ENCODE measurements at regions not wholly inside any gene's neighbourhood (a gene's known extent, or its start where the extent isn't known, plus 50 kb on each side); places are given as distances from the start of the nearest gene placed in this dataset.

DNA sequence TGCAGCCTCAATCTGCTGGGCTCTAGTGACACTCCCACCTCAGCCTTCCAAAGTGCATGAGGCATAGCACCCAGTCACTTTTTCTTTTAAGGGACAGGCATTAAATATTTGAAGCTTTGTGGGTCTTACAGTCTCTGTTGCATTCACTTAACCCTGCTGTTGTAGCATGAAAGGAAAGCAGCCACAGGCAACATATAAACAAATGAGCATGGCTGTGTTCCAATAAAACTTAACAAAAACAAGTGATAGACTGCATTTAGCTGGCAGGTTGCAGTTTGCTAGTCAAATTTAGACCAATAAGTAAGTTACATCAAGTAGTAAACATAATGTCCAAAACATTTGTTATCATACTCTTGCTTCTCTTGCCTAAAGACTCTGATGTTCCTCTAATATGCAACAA, 297.3 kb upstream of the MMADHC start:
- DNase-seq: no peak
- intact Hi-C loops (cut with DNase I): no loop called here

DNA sequence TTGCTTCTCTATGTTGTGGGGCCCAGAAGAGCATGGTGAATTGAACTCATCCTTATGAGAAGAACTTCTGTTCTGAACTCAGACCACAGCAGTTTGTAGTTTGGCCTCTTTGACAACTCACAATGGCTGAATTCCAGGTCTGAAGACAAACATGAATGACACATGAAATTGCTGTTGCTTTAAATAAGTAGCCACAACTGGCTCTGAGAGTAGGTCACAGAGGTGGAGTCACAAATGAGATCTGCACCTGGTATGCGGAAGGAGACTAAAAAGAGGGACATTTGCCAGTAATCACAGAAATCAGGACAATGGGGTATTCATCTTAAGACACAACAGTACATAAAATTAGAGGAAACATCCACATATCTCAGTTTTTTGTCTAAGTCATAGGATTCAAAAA, 290.3 kb upstream of the MMADHC start:
- Histone ChIP-seq H3K27me3 (ENCODE audit: low read depth) (no peaks in the 10 kb centered on the region), H3K4me1 (no peaks in the 10 kb centered on the region), H3K4me3 (no peak overlapping the region), H3K9me3 (no peaks in the 10 kb centered on the region), H3K36me3 (no peaks in the 10 kb centered on the region), H3K27ac (no peak overlapping the region)
- DNase-seq (no peak), ATAC-seq (no peak)
- TF ChIP-seq CTCF (IDR thresholded peaks at IDR 0.05): no peak
- intact Hi-C loops (cut with DNase I): no loop called here

More for the DNA sequence above, 297.3 kb upstream of the MMADHC start:
- no peak overlapping the region for H3K27ac ChIP-seq
- no peak for ATAC-seq
- no peaks in the 10 kb centered on the region for H3K9me3 ChIP-seq
- H3K4me1 ChIP-seq: no peaks in the 10 kb centered on the region
- no peak for TF ChIP-seq CTCF (IDR thresholded peaks at IDR 0.05)
- H3K27me3 ChIP-seq (ENCODE audit: low read depth): no peaks in the 10 kb centered on the region
- H3K4me3 ChIP-seq: no peak overlapping the region
- H3K36me3 ChIP-seq: no peaks in the 10 kb centered on the region

DNA sequence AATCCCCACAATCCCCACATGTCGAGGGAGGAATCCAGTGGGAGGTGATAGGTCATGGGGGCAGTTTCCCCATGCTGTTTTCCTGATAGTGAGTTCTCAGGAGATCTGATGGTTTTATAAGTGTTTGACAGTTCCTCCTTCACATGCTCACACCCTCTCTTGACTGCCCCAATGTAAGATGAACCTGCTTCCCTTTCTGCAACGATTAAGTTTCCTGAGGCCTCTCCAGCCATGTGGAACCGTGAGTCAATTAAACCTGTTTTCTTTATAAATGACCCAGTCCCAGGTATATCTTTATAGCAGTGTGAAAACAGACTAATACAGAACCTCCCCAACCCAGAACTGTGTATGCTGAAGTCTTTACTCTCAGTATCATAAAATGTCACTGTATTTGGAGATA, 289.5 kb upstream of the MMADHC start:
- Histone ChIP-seq H3K27ac (no peak overlapping the region), H3K4me3 (no peak overlapping the region), H3K27me3 (ENCODE audit: low read depth) (no peaks in the 10 kb centered on the region), H3K4me1 (no peaks in the 10 kb centered on the region), H3K9me3 (no peaks in the 10 kb centered on the region), H3K36me3 (no peaks in the 10 kb centered on the region)
- DNase-seq (no peak), ATAC-seq (no peak)
- intact Hi-C loops (cut with DNase I): no loop called here
- TF ChIP-seq CTCF (IDR thresholded peaks at IDR 0.05): no peak

DNA sequence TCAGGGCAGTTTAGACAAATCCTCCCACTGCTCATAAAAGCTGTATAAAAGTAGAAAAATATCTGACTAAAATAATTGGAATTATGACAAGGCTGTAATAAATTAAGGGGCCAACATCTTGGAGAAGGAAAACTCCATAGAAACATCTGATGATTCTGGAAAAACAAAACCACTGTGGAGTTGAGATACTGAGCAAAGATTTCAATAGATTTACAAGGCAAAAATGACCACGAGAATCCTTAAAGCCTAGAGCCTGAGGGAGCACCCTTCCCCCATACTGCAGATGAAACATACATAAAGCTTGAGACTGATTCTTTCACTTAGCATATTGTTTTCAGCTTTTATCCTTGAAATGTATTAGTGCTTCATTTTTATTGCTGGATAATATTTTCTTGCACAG, 286.4 kb upstream of the MMADHC start:
- DNase-seq (no peak), ATAC-seq (no peak)
- Histone ChIP-seq H3K27me3 (ENCODE audit: low read depth) (no peaks in the 10 kb centered on the region), H3K4me3 (no peak overlapping the region), H3K36me3 (no peaks in the 10 kb centered on the region), H3K9me3 (no peaks in the 10 kb centered on the region), H3K27ac (no peak overlapping the region), H3K4me1 (no peaks in the 10 kb centered on the region)
- no peak for TF ChIP-seq CTCF (IDR thresholded peaks at IDR 0.05)
- intact Hi-C loops (cut with DNase I): no loop called here

GRCh38 chr2:149872638-149873150, 285.1 kb upstream of the MMADHC start:
- intact Hi-C loops (cut with DNase I): no loop called here
- TF ChIP-seq CTCF (IDR thresholded peaks at IDR 0.05): no peak
- Histone ChIP-seq H3K27ac (no peak overlapping the region), H3K27me3 (ENCODE audit: low read depth) (no peaks in the 10 kb centered on the region), H3K4me1 (no peaks in the 10 kb centered on the region), H3K9me3 (no peaks in the 10 kb centered on the region), H3K36me3 (no peaks in the 10 kb centered on the region), H3K4me3 (no peak overlapping the region)
- DNase-seq (no peak), ATAC-seq (no peak)

DNA sequence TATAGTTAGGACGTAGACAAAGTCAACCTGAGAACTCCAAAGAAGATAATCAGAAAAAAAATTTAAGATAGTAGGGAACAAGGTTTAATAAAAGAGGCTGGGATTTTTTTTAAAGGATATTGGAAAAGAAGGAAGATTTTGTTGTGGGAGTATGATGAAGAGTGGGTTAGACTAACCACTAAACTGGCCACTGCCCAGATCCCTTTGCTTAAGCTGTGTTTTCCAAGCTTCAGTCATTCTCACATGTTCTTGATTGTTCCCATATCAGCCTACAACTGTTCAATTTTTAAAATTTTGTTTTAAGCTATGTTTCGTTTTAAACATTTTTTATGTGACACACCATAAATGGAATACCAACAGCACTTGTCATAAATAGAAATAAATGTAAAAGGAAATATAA, 284.5 kb upstream of the MMADHC start:
- H3K4me1 ChIP-seq: no peaks in the 10 kb centered on the region
- H3K36me3 ChIP-seq: no peaks in the 10 kb centered on the region
- intact Hi-C loops (cut with DNase I): no loop called here
- DNase-seq (no peak), ATAC-seq (no peak)
- H3K4me3 ChIP-seq: no peak overlapping the region
- H3K9me3 ChIP-seq: no peaks in the 10 kb centered on the region
- TF ChIP-seq CTCF (IDR thresholded peaks at IDR 0.05): no peak
- no peak overlapping the region for H3K27ac ChIP-seq
- H3K27me3 ChIP-seq (ENCODE audit: low read depth): no peaks in the 10 kb centered on the region
